ENCODE measurements at regions not wholly inside any gene's neighbourhood (a gene's known extent, or its start where the extent isn't known, plus 50 kb on each side); places are given as distances from the start of the nearest gene placed in this dataset.

GRCh38 chr15:93780073-93780472 lies 451.3 kb upstream of the MCTP2 start:
- DNase-seq: no peak
- Histone ChIP-seq H2BK5ac (ENCODE audit: low read length) (no peak overlapping the region), H3K18ac (ENCODE audit: low read length) (no peak overlapping the region), H3K56ac (ENCODE audit: low read length) (no peak overlapping the region), H2BK15ac (replicated peaks; ENCODE audit: low read depth) (no peak overlapping the region), H3K4me1 (ENCODE audit: control insufficient read depth, low read depth, low read length) (no peaks in the 10 kb centered on the region), H3K4me2 (ENCODE audit: low read length) (no peak overlapping the region), H3K4ac (ENCODE audit: low read depth, low read length) (no peak overlapping the region), H3K4me3 (ENCODE audit: low read length) (no peak overlapping the region), H3K23ac (ENCODE audit: low read length) (no peak overlapping the region), H3K9ac (ENCODE audit: low read length) (no peak overlapping the region), H3K79me1 (ENCODE audit: low read length) (no peaks in the 10 kb centered on the region), H3K79me2 (ENCODE audit: control insufficient read depth, insufficient read depth, low read length) (no peaks in the 10 kb centered on the region), H4K5ac (ENCODE audit: low read length) (no peak overlapping the region), H2BK120ac (ENCODE audit: low read depth, low read length) (no peak overlapping the region), H3K36me3 (ENCODE audit: control insufficient read depth, insufficient read depth, low read length) (no peaks in the 10 kb centered on the region), H3K27ac (ENCODE audit: low read depth, low read length) (no peak overlapping the region), H2AK5ac (ENCODE audit: low read length) (no peak overlapping the region), H3K27me3 (ENCODE audit: insufficient read depth, low read length, poor library complexity) (no peaks in the 10 kb centered on the region), H4K8ac (ENCODE audit: low read depth, low read length) (no peak overlapping the region)
- WGBS (ENCODE audit: extremely low coverage, insufficient coverage, low lambda C conversion rate): no CpG with 5 or more reads among the region's 4 CpGs

GRCh38 chr15:93779341-93779740 lies 452.0 kb upstream of the MCTP2 start:
- no peak overlapping the region for H4K8ac ChIP-seq (ENCODE audit: low read depth, low read length)
- no peak overlapping the region for H2BK5ac ChIP-seq (ENCODE audit: low read length)
- H3K27me3 ChIP-seq (ENCODE audit: insufficient read depth, low read length, poor library complexity): no peaks in the 10 kb centered on the region
- no peak overlapping the region for H3K4me2 ChIP-seq (ENCODE audit: low read length)
- H3K79me2 ChIP-seq (ENCODE audit: control insufficient read depth, insufficient read depth, low read length): no peaks in the 10 kb centered on the region
- no peak overlapping the region for H2BK120ac ChIP-seq (ENCODE audit: low read depth, low read length)
- no peak overlapping the region for H2BK15ac ChIP-seq (replicated peaks; ENCODE audit: low read depth)
- no peak overlapping the region for H3K56ac ChIP-seq (ENCODE audit: low read length)
- no peak overlapping the region for H3K9ac ChIP-seq (ENCODE audit: low read length)
- H3K4me3 ChIP-seq (ENCODE audit: low read length): no peak overlapping the region
- no peak overlapping the region for H3K4ac ChIP-seq (ENCODE audit: low read depth, low read length)
- no peak overlapping the region for H3K23ac ChIP-seq (ENCODE audit: low read length)
- no peak overlapping the region for H2AK5ac ChIP-seq (ENCODE audit: low read length)
- no CpG with 5 or more reads among the region's 4 CpGs for WGBS (ENCODE audit: extremely low coverage, insufficient coverage, low lambda C conversion rate)
- H3K79me1 ChIP-seq (ENCODE audit: low read length): no peaks in the 10 kb centered on the region
- no peaks in the 10 kb centered on the region for H3K36me3 ChIP-seq (ENCODE audit: control insufficient read depth, insufficient read depth, low read length)
- H3K27ac ChIP-seq (ENCODE audit: low read depth, low read length): no peak overlapping the region
- H4K5ac ChIP-seq (ENCODE audit: low read length): no peak overlapping the region
- no peak for DNase-seq
- H3K4me1 ChIP-seq (ENCODE audit: control insufficient read depth, low read depth, low read length): no peaks in the 10 kb centered on the region
- H3K18ac ChIP-seq (ENCODE audit: low read length): no peak overlapping the region

- H2BK15ac ChIP-seq (replicated peaks; ENCODE audit: low read depth): no peak overlapping the region
- no peak overlapping the region for H3K9ac ChIP-seq (ENCODE audit: low read length)
- no peaks in the 10 kb centered on the region for H3K79me1 ChIP-seq (ENCODE audit: low read length)
- H4K8ac ChIP-seq (ENCODE audit: low read depth, low read length): no peak overlapping the region
- H3K27me3 ChIP-seq (ENCODE audit: insufficient read depth, low read length, poor library complexity): no peaks in the 10 kb centered on the region
- H2BK5ac ChIP-seq (ENCODE audit: low read length): no peak overlapping the region
- no peak overlapping the region for H3K4ac ChIP-seq (ENCODE audit: low read depth, low read length)
- H2BK120ac ChIP-seq (ENCODE audit: low read depth, low read length): no peak overlapping the region
- H3K4me1 ChIP-seq (ENCODE audit: control insufficient read depth, low read depth, low read length): no peaks in the 10 kb centered on the region
- no peak overlapping the region for H3K4me3 ChIP-seq (ENCODE audit: low read length)
- H3K27ac ChIP-seq (ENCODE audit: low read depth, low read length): no peak overlapping the region
- no peak for DNase-seq
- H2AK5ac ChIP-seq (ENCODE audit: low read length): no peak overlapping the region
- no peaks in the 10 kb centered on the region for H3K36me3 ChIP-seq (ENCODE audit: control insufficient read depth, insufficient read depth, low read length)
- H3K4me2 ChIP-seq (ENCODE audit: low read length): no peak overlapping the region
- WGBS (ENCODE audit: extremely low coverage, insufficient coverage, low lambda C conversion rate): no CpG with 5 or more reads among the region's 4 CpGs
- no peak overlapping the region for H3K18ac ChIP-seq (ENCODE audit: low read length)
- no peaks in the 10 kb centered on the region for H3K79me2 ChIP-seq (ENCODE audit: control insufficient read depth, insufficient read depth, low read length)
- no peak overlapping the region for H3K56ac ChIP-seq (ENCODE audit: low read length)
- no peak overlapping the region for H4K5ac ChIP-seq (ENCODE audit: low read length)
- no peak overlapping the region for H3K23ac ChIP-seq (ENCODE audit: low read length)
Observed at GRCh38 chr15:93771196-93772030, 459.9 kb upstream of the MCTP2 start.

- Histone ChIP-seq H4K8ac (ENCODE audit: low read depth, low read length) (no peak overlapping the region), H3K4ac (ENCODE audit: low read depth, low read length) (no peak overlapping the region), H3K18ac (ENCODE audit: low read length) (no peak overlapping the region), H3K4me1 (ENCODE audit: control insufficient read depth, low read depth, low read length) (no peaks in the 10 kb centered on the region), H2BK5ac (ENCODE audit: low read length) (no peak overlapping the region), H3K27me3 (ENCODE audit: insufficient read depth, low read length, poor library complexity) (no peaks in the 10 kb centered on the region), H2BK120ac (ENCODE audit: low read depth, low read length) (no peak overlapping the region), H3K56ac (ENCODE audit: low read length) (no peak overlapping the region), H3K36me3 (ENCODE audit: control insufficient read depth, insufficient read depth, low read length) (no peaks in the 10 kb centered on the region), H3K79me1 (ENCODE audit: low read length) (no peaks in the 10 kb centered on the region), H2BK15ac (replicated peaks; ENCODE audit: low read depth) (no peak overlapping the region), H3K23ac (ENCODE audit: low read length) (no peak overlapping the region), H4K5ac (ENCODE audit: low read length) (no peak overlapping the region), H3K4me3 (ENCODE audit: low read length) (no peak overlapping the region), H3K79me2 (ENCODE audit: control insufficient read depth, insufficient read depth, low read length) (no peaks in the 10 kb centered on the region), H3K27ac (ENCODE audit: low read depth, low read length) (no peak overlapping the region), H3K9ac (ENCODE audit: low read length) (no peak overlapping the region), H2AK5ac (ENCODE audit: low read length) (no peak overlapping the region), H3K4me2 (ENCODE audit: low read length) (no peak overlapping the region)
- WGBS (ENCODE audit: extremely low coverage, insufficient coverage, low lambda C conversion rate): no CpG with 5 or more reads among the region's 1 CpG
- no peak for DNase-seq
Observed at GRCh38 chr15:93770788-93771187, 460.6 kb upstream of the MCTP2 start.

GRCh38 chr15:93762036-93762435 lies 469.3 kb upstream of the MCTP2 start:
- no peak overlapping the region for H2BK15ac ChIP-seq (replicated peaks; ENCODE audit: low read depth)
- no peak overlapping the region for H3K23ac ChIP-seq (ENCODE audit: low read length)
- H3K4me3 ChIP-seq (ENCODE audit: low read length): no peak overlapping the region
- no peak overlapping the region for H2AK5ac ChIP-seq (ENCODE audit: low read length)
- H4K5ac ChIP-seq (ENCODE audit: low read length): no peak overlapping the region
- H3K18ac ChIP-seq (ENCODE audit: low read length): no peak overlapping the region
- no peak overlapping the region for H3K4me2 ChIP-seq (ENCODE audit: low read length)
- no peaks in the 10 kb centered on the region for H3K79me1 ChIP-seq (ENCODE audit: low read length)
- H3K79me2 ChIP-seq (ENCODE audit: control insufficient read depth, insufficient read depth, low read length): no peaks in the 10 kb centered on the region
- H3K56ac ChIP-seq (ENCODE audit: low read length): no peak overlapping the region
- no peak for DNase-seq
- H4K8ac ChIP-seq (ENCODE audit: low read depth, low read length): no peak overlapping the region
- no peak overlapping the region for H2BK120ac ChIP-seq (ENCODE audit: low read depth, low read length)
- H3K27me3 ChIP-seq (ENCODE audit: insufficient read depth, low read length, poor library complexity): no peaks in the 10 kb centered on the region
- H3K4ac ChIP-seq (ENCODE audit: low read depth, low read length): no peak overlapping the region
- no peaks in the 10 kb centered on the region for H3K4me1 ChIP-seq (ENCODE audit: control insufficient read depth, low read depth, low read length)
- no peak overlapping the region for H3K9ac ChIP-seq (ENCODE audit: low read length)
- H3K27ac ChIP-seq (ENCODE audit: low read depth, low read length): no peak overlapping the region
- WGBS (ENCODE audit: extremely low coverage, insufficient coverage, low lambda C conversion rate): no CpG with 5 or more reads among the region's 3 CpGs
- no peak overlapping the region for H2BK5ac ChIP-seq (ENCODE audit: low read length)
- no peaks in the 10 kb centered on the region for H3K36me3 ChIP-seq (ENCODE audit: control insufficient read depth, insufficient read depth, low read length)

GRCh38 chr15:93759629-93760028 lies 471.7 kb upstream of the MCTP2 start:
- Histone ChIP-seq H3K18ac (ENCODE audit: low read length) (no peak overlapping the region), H2BK5ac (ENCODE audit: low read length) (no peak overlapping the region), H3K27ac (ENCODE audit: low read depth, low read length) (no peak overlapping the region), H3K4me2 (ENCODE audit: low read length) (no peak overlapping the region), H2BK15ac (replicated peaks; ENCODE audit: low read depth) (no peak overlapping the region), H3K79me1 (ENCODE audit: low read length) (no peaks in the 10 kb centered on the region), H3K56ac (ENCODE audit: low read length) (no peak overlapping the region), H3K9ac (ENCODE audit: low read length) (no peak overlapping the region), H4K8ac (ENCODE audit: low read depth, low read length) (no peak overlapping the region), H3K4ac (ENCODE audit: low read depth, low read length) (no peak overlapping the region), H3K4me3 (ENCODE audit: low read length) (no peak overlapping the region), H3K23ac (ENCODE audit: low read length) (no peak overlapping the region), H3K36me3 (ENCODE audit: control insufficient read depth, insufficient read depth, low read length) (no peaks in the 10 kb centered on the region), H3K4me1 (ENCODE audit: control insufficient read depth, low read depth, low read length) (no peaks in the 10 kb centered on the region), H3K27me3 (ENCODE audit: insufficient read depth, low read length, poor library complexity) (no peaks in the 10 kb centered on the region), H4K5ac (ENCODE audit: low read length) (no peak overlapping the region), H2AK5ac (ENCODE audit: low read length) (no peak overlapping the region), H3K79me2 (ENCODE audit: control insufficient read depth, insufficient read depth, low read length) (no peaks in the 10 kb centered on the region), H2BK120ac (ENCODE audit: low read depth, low read length) (no peak overlapping the region)
- WGBS (ENCODE audit: extremely low coverage, insufficient coverage, low lambda C conversion rate): no CpG with 5 or more reads among the region's 3 CpGs
- no peak for DNase-seq
